NCI-H1694 treated with DMSO at 0.1 percent for 48 hours (cell line): ENCODE measurements at regions not wholly inside any gene's neighbourhood (a gene's known extent, or its start where the extent isn't known, plus 50 kb on each side); places are given as distances from the start of the nearest gene placed in this dataset.
"Not testable (repeated sequence)": the region's sequence is repeated elsewhere in the genome, so short reads cannot be mapped to it uniquely, and the experiment has no call there.

ENCODE experiments used
- DNase-seq: peaks from one replicate; lab custom pipeline; 2025; lab: John Stamatoyannopoulos, UW

DNA sequence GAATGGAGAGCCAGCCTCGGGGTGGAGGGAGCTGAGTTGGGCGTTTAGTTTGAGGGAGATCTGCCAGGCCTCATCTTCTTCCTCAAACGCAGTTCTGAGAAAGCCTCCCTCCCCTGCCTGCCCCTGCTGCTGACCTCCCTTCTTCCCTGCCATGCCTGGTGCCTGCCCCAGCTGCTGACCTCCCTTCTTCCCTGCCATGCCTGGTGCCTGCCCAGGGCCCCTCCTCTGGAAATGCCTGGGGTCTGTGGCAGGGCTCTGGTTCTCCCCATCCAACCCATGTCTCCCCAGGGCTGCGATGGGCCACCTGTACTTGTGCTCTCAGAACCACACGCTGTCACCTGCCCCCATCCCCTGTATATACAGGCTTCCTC lies 114.6 kb downstream of the VEGFA start:
- no peak for DNase-seq

DNA sequence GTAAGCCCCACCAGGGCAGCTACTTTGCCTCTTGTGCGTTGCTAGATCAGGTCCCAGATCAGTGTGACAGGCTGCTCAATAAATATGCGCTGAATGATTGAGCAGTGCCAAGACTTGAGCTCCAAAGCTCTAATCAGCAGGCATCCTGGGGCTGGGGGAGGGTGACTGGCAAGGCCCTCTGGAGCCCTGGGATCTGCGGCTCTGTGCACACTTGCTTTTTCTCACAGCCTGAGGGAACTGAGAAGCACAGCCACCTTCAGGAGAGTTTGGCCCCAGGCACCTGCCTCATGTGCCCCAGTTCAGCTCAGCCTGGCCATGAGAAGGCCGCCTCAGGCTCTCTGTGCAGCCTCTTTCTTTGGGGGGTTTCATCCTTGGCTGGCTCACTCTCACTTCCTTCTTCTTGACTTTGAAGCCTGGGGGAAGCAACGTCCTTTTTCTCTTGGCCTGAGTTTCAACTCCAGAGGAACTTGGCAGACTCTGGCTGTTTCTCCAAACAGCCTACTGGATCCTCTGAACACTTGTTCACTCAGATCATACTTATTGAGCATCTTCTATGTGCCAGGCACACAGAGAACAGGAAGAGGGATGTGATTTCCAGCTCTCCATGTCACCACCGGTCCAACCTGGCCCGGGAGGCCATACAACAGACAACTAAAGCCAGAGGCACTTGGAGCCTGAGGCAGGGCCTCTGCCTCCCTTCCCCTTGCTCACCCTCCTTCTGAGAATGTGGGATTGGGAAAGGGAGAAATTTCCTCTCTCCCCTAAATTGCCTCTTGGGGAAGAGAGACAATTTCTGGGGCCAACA lies 114.0 kb downstream of the VEGFA start:
- DNase-seq: no peak

DNA sequence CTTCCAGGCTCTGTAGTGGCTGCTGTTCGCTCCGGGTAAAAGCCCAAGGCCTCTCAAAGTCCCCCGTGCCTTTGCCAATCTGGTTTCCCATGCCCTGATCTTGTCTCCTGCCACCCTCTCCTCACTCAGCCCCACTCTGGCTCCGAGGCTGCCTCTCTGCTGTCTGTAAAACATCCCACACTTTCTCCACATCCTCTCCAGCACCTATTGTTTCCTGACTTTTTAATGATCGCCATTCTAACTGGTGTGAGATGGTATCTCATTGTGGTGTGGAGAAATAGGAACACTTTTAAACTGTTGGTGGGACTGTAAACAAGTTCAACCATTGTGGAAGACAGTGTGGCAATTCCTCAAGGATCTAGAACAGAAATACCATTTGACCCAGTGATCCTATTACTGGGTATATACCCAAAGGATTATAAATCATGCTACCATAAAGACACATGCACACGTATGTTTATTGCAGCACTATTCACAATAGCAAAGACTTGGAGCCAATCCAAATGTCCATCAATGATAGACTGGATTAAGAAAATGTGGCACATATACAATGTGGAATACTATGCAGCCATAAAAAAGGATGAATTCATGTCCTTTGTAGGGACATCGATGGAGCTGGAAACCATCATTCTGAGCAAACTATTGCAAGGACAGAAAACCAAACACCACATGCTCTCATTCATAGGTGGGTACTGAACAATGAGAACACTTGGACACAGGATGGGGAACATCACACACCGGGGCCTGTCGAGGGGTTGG lies 112.9 kb downstream of the VEGFA start:
- DNase-seq: not testable (repeated sequence)

DNA sequence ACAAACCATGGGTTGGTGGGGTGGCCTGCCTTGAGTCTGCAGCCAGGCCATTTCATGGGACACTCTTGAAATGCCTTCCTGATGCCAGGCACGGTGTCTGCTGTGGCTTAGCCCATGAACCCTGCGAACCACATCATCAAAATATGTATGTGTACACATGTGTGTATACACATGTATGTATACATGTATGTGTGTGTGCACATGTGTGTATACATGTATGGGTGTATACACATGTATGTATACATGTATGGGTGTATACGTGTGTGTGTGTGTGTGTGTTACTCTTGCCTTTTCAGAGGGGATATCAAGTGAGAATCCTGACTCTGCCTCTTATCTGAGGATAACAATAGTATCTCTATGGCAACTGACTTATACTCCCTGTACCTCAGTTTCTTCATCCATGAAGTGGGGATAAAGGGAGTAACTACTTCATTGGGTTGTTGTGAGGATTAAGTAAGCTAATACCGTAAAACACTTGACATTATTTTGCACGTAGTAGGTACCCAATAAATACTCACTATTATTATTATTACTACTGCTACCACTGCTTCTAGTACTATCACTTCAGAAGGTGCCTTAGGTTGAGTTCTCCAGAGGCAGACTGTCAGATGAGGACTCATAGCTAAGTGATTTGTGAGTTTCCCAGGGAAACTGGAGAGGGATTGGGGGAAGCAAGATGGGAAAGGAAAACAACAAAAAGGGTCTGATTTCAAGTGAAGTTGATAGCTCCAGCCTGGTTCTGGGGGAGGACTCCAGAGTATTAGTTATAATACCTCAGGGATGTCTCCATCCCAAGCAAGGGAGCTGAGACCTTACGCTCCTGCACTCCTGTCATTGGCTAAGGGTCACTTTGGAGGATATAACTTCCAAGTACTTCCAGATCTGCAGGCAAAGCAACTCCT lies 110.5 kb downstream of the VEGFA start:
- no peak for DNase-seq

DNA sequence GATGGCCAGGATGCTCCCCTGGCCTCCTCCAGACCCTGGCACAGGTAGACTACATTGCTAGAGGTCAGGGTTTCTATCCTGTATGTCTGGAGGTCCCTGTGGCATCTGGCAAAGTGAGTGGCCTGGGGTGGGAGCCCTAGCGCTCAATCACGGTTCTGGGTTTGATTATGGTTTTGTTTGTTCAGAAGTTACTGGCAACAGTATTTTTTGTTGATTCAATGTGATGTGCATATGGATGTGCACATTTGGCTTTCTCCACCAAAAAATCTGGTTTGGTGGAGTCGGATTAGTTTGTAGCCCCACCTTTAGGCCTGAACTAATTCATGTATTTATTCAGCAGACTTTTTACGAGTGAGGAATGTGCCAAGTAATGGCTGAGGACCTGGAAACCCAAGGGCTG lies 109.7 kb downstream of the VEGFA start:
- DNase-seq: no peak

- no peak for DNase-seq
Measured at GRCh38 chr6:43878823-43879495, 108.9 kb downstream of the VEGFA start.

GRCh38 chr6:43878127-43878634 lies 108.2 kb downstream of the VEGFA start:
- no peak for DNase-seq

GRCh38 chr6:43877463-43878126 lies 107.6 kb downstream of the VEGFA start:
- no peak for DNase-seq

- DNase-seq: no peak
Measured at GRCh38 chr6:43877036-43877435, 107.0 kb downstream of the VEGFA start.

- DNase-seq: no peak
Measured at GRCh38 chr6:43876602-43877001, 106.6 kb downstream of the VEGFA start.

DNA sequence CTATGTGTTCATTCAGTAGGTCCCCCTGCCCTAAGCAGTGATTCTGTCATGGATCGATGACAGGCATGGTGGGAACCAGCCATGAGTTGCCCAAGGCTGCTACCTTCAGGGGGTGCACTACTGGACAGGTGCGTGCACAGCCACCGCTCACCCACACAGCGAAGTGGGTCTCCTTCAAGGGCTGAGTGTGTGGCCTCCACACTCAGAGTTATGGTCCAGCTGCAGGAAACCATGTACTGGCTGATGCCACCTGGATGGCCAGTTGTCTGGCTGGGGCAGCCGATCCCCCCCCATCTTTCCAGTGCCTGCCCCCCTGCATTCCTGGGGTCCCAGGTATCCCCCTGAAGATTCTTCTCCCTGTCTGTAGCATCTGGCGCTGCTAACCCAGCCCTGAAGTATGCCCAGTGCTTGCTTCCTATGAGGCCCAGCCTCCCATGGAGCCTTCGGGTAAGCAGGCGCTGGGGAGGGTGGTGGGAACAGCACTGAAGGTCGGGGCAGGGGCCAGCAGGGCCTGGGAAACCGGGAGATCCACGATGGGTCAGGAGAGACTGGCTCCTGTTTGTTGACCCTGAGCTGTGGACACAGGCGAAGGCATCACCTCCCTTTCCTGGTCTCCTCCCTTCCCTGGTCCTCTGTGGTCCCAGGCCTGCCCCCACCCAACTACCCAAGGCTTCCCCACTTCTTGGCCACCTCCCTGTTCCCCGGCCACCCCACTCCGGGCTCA lies 106.0 kb downstream of the VEGFA start:
- DNase-seq: no peak

DNA sequence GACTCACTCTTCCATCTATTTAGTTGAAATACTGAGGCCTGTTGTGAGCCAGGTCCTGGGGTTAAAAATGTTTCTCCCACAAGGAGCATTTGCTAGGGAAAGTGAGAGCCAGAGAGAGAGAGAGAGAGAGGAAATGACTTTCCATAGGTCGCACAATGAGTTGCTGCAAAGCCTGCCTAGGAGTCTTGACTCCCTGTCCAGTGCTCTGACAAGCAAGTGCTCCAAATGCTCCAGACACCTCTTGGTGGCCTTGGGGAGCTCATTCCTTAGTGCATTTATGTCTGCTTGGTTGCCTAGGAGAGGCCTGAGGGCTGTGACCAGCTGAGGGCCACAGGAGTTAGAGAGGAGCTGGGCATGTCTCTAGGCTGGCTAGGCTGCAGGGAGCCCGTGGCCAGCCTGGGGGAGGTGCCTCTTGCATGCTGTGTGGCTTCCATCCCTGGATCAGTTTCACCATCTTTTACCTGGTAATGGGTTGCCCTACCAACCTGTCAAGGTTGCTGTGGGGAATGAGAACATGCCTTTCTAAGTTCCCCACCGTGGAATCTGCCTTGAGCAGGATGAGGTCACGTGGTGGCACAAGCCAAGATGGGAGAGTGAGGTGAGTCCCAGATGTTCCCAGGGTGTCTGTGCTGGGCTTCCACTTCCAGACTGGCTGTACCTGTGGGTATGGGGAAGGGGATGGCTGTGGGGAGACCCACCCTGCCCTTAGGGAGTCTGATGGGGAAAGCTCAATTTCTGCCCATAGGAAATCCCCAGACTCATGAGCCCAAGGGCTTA lies 105.0 kb downstream of the VEGFA start:
- no peak for DNase-seq

GRCh38 chr6:43873806-43874714 lies 104.0 kb downstream of the VEGFA start:
- DNase-seq: no peak

DNA sequence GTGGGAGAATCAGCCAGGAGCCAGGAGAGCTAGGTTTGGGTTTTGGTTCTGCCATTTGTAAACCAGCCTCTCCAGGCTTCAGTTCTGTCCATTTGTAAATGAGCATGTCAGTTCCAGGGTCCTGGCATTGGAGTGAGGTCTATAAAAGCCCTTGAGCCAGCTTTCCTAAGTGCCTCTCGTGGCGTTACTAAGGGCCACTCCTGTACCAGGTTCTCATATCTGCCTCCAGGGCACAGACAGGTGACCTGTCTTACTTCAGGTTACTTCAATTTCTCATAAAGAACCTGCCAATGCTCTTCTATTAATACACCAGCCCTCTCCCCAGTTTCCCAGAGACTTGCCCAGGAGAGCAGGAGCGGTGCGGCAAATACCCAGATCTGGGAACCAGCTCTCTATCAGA lies 101.9 kb downstream of the VEGFA start:
- no peak for DNase-seq

DNA sequence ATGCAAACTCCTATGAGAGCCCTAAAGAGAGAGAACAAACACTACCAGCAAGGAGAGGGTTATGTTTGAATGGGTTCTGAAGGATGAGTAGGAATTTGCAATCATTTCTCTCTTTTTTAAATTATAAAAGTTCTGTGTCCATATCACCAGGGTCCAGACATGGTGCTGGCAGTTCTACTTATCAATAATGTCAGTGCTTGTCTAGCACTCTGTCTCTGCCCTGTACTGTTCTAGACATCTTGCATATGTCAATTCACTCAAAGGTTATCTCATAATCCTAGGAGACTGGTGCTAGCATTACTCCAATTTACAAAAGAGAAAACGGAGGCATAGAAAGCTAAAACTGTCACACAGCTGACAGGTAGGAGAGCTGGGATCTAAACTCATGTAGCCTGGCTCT lies 101.3 kb downstream of the VEGFA start:
- no peak for DNase-seq

DNA sequence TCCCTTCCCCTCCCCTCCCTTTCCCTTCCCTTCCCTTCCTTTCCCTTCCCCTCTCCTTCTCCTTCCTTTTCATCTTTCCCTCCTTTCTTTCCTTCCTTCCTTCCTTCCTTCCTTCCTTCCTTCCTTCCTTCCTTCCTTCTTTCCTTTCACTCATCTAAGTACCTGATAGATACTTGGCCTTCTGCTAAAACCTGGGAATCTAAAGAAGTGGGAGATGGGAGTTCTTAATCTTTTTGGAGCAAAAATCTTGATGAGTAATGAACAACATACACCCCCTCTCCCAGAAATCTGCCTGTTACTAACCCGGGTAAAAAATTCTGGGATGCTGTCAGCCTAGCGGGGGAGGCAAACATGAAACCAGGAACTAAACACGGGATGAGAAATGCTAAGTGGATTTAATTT lies 100.7 kb downstream of the VEGFA start:
- DNase-seq: no peak

- DNase-seq: no peak
Measured at GRCh38 chr6:43869792-43870659, 100.0 kb downstream of the VEGFA start.
